Adrenal gland (tissue), 5 donors: ENCODE measurements at regions not wholly inside any gene's neighbourhood (a gene's known extent, or its start where the extent isn't known, plus 50 kb on each side); places are given as distances from the start of the nearest gene placed in this dataset.

Experiments used
- CTCF ChIP-seq, 6 experiments: fragments of 450-650 bp in 4 of 6; fragments of 200-600 bp in 2 of 6; sonication (generic) in 1 of 6; IDR thresholded peaks; 1 replicate in 5 of 6; 2 replicates in 1 of 6; pipeline versions ENCODE4 v1.5.1 to v1.8.0; 2016 to 2021; ENCODE audit warnings: antibody characterized with exemption in 6 of 6, mild to moderate bottlenecking in 2 of 6, moderate library complexity in 1 of 6
- POLR2A ChIP-seq, 2 donors: fragments of 450-650 bp; IDR thresholded peaks; one replicate each; pipeline ENCODE4 v1.6.1; 2017; ENCODE audit warnings: antibody characterized with exemption in 2 of 2, mild to moderate bottlenecking in 2 of 2, moderate library complexity in 1 of 2
- donor health status: DM: no; HTN: no; CAD: no.

- no peak for TF ChIP-seq CTCF (IDR thresholded peaks at IDR 0.05)
- no peak for TF ChIP-seq POLR2A (IDR thresholded peaks at IDR 0.05)
Measured at GRCh38 chr2:134161170-134161547, 92.7 kb upstream of the MGAT5 start.
